ENCODE measurements at regions not wholly inside any gene's neighbourhood (a gene's known extent, or its start where the extent isn't known, plus 50 kb on each side); places are given as distances from the start of the nearest gene placed in this dataset.
A peak's percentile ranks its signal among the peaks of the same experiment; 100 is the strongest.

- peak; percentile 64 for DNase-seq (ENCODE audit: extremely low spot score)
- ChIA-PET POLR2A (no interaction called here), CTCF (interaction anchor here (0.9 to 3.5 kb wide), 6 partner anchors 12 to 578 kb away, joined by 3 to 30 read pairs (median 4); partner anchors contain the start of gene CABLES1)
- TF ChIP-seq CTCF (IDR thresholded peaks at IDR 0.05; ENCODE audit: control extremely low read depth, extremely low read depth, low read depth, missing control alignments), result no peak
Measured at GRCh38 chr18:23377669-23378301, 75.3 kb upstream of the RIOK3 start.

- DNase-seq (ENCODE audit: extremely low spot score), result no peak
- ChIA-PET POLR2A (no interaction called here), CTCF (interaction anchor here (0.9 to 3.5 kb wide), 7 partner anchors 11 to 579 kb away, joined by 3 to 30 read pairs (median 4); partner anchors contain the start of gene CABLES1)
- TF ChIP-seq CTCF (IDR thresholded peaks at IDR 0.05; ENCODE audit: control extremely low read depth, extremely low read depth, low read depth, missing control alignments), result no peak
Measured at GRCh38 chr18:23378302-23378686, 74.8 kb upstream of the RIOK3 start.

GRCh38 chr18:23380001-23380550 is 73.0 kb upstream of the RIOK3 start:
- no peak for TF ChIP-seq CTCF (IDR thresholded peaks at IDR 0.05; ENCODE audit: control extremely low read depth, extremely low read depth, low read depth, missing control alignments)
- no peak for DNase-seq (ENCODE audit: extremely low spot score)
- POLR2A ChIA-PET, result no interaction called here
- CTCF ChIA-PET, result interaction anchor here (1.0 to 3.5 kb wide), 7 partner anchors 11 to 354 kb away, joined by 3 to 30 read pairs (median 5); no protein-coding TSS in a partner anchor

- ChIA-PET CTCF (interaction anchor here (1.4 to 3.5 kb wide), 3 partner anchors 17 to 251 kb away, joined by 3 to 30 read pairs (median 6); no protein-coding TSS in a partner anchor), POLR2A (no interaction called here)
- no peak for TF ChIP-seq CTCF (IDR thresholded peaks at IDR 0.05; ENCODE audit: control extremely low read depth, extremely low read depth, low read depth, missing control alignments)
- no peak for DNase-seq (ENCODE audit: extremely low spot score)
Measured at GRCh38 chr18:23380817-23381216, 72.3 kb upstream of the RIOK3 start.

- ChIA-PET POLR2A (no interaction called here), CTCF (interaction anchor here (4.8 kb wide), 1 partner anchor 253 kb away, joined by 16 read pairs; no protein-coding TSS in a partner anchor)
- DNase-seq (ENCODE audit: extremely low spot score), result no peak
- no peak for TF ChIP-seq CTCF (IDR thresholded peaks at IDR 0.05; ENCODE audit: control extremely low read depth, extremely low read depth, low read depth, missing control alignments)
Measured at GRCh38 chr18:23383494-23383893, 69.6 kb upstream of the RIOK3 start.

- ChIA-PET CTCF (interaction anchor here (1.0 to 4.8 kb wide), 5 partner anchors 11 to 254 kb away, joined by 3 to 16 read pairs (median 3); no protein-coding TSS in a partner anchor), POLR2A (no interaction called here)
- DNase-seq (ENCODE audit: extremely low spot score), result peak; percentile 32
- no peak for TF ChIP-seq CTCF (IDR thresholded peaks at IDR 0.05; ENCODE audit: control extremely low read depth, extremely low read depth, low read depth, missing control alignments)
Measured at GRCh38 chr18:23384778-23385736, 68.0 kb upstream of the RIOK3 start.
